Astrocyte of the spinal cord (primary cell): ENCODE measurements at regions not wholly inside any gene's neighbourhood (a gene's known extent, or its start where the extent isn't known, plus 50 kb on each side); places are given as distances from the start of the nearest gene placed in this dataset.

Experiments used
- DNase-seq: peaks from one replicate; pipeline ENCODE4 v3.0.0; 2011; ENCODE audit warnings: low read depth, low spot score
- H3K4me3 ChIP-seq: 2 replicates; pipeline ENCODE4 v1.5.1; 2011; ENCODE audit warnings: low read depth, mild to moderate bottlenecking, low read length, moderate library complexity
- CTCF ChIP-seq: IDR thresholded peaks from 2 replicates; pipeline ENCODE4 v1.5.1; 2012; ENCODE audit warnings: low read depth, mild to moderate bottlenecking, low read length, inconsistent platforms
- in situ Hi-C: cut with HindIII; loops from 2 replicates; pipeline ENCODE4 v1.10.0; 2017; ENCODE audit warnings: low sequenced_read_pairs

GRCh38 chr16:50467559-50467942, 80.6 kb upstream of the NKD1 start:
- no peak for TF ChIP-seq CTCF
- H3K4me3 ChIP-seq, result no peak overlapping the region
- DNase-seq, result no peak
- in situ Hi-C loops, result no loop called here

- in situ Hi-C loops, result no loop called here
- no peak for DNase-seq
- TF ChIP-seq CTCF, result no peak
- no peak overlapping the region for H3K4me3 ChIP-seq
Observed at GRCh38 chr16:50466170-50466569, 82.0 kb upstream of the NKD1 start.

GRCh38 chr16:50464325-50465290, 83.6 kb upstream of the NKD1 start:
- DNase-seq, result no peak
- in situ Hi-C loops, result no loop called here
- no peak for TF ChIP-seq CTCF
- H3K4me3 ChIP-seq, result no peak overlapping the region

GRCh38 chr16:50463581-50464324, 84.4 kb upstream of the NKD1 start:
- in situ Hi-C loops, result no loop called here
- no peak for DNase-seq
- no peak overlapping the region for H3K4me3 ChIP-seq
- no peak for TF ChIP-seq CTCF

- in situ Hi-C loops, result no loop called here
- no peak for TF ChIP-seq CTCF
- DNase-seq, result no peak
- H3K4me3 ChIP-seq, result no peak overlapping the region
Observed at GRCh38 chr16:50462793-50463507, 85.2 kb upstream of the NKD1 start.

GRCh38 chr16:50461400-50461760, 86.8 kb upstream of the NKD1 start:
- DNase-seq, result no peak

More at GRCh38 chr16:50461400-50461760, 86.8 kb upstream of the NKD1 start:
- no peak overlapping the region for H3K4me3 ChIP-seq
- TF ChIP-seq CTCF, result no peak
- in situ Hi-C loops, result no loop called here
